HFF-Myc (cell line): ENCODE measurements at regions not wholly inside any gene's neighbourhood (a gene's known extent, or its start where the extent isn't known, plus 50 kb on each side); places are given as distances from the start of the nearest gene placed in this dataset.

Source experiments
- DNase-seq: peaks from one replicate; pipeline ENCODE4 v3.0.0-alpha.2; 2011; ENCODE audit warnings: low read depth; ENCODE audit errors: extremely low read depth
- H3K4me3 ChIP-seq: replicated peaks from 2 replicates; pipeline ENCODE4 v1.5.1; 2011; ENCODE audit warnings: low read depth, mild to moderate bottlenecking, control low read depth, low read length
- CTCF ChIP-seq: IDR thresholded peaks from 2 replicates; pipeline ENCODE4 v1.5.1; 2012; ENCODE audit warnings: mild to moderate bottlenecking, low read depth, low read length, control low read depth; ENCODE audit errors: missing control alignments

DNA sequence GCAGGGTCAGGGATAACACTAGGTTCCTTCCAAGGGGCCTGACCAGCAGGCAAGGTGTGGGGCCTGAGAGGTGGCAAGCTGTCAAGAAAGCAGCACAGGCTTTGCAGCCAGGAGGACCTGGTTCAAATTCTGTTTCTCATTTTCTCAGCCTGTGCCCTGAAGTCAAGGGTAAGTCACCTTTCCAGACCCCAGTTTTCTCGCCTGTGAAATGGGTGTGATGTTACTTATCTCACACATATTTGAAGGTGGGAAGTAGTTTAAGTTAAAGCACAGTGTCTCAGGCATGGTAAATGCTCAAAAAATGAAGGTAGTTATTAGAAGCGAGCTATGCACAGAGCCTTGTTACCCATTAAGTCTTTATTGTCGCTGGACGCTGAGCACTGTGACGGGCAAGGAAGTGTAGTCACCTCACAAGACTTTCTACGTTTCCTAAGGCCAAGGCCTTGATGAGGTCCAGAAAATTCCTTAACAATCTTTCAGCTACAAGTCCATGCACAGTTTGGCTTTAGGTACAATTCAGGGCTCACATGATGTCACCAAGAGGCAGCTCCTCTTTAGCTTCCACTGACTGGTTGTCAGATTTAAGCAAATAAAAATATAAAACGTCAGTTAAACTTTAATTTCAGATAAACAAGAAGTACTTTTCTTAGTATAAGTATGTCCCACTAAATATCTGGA, 522.6 kb upstream of the PROK2 start:
- TF ChIP-seq CTCF: no peak
- no peak for DNase-seq
- H3K4me3 ChIP-seq: no peak overlapping the region

DNA sequence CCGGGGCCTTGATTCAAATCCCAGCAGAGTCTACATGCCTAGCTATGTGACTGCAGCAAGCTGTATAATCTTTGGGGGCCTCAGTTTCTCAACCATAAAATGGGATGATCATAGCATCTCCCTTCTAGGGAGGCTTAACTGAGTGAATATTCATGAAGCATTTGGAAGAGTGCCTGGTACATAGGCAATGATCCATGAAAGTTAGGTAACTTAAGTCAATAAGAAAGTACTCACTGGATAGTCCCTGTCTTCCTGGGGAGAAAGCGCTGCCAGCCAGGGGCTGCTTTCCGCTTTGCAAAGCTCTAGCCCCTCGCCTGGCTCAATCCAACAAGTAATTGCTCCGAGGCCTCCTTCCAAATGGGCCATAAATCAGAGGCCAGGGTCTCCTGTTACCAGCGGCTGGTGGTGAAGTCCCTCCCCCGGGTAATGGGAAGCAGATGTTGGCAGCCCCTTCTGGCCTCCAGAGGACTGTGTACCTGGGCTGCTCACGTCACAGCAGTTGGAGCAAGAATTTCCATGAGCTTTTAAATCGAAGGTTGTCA, 521.9 kb upstream of the PROK2 start:
- no peak overlapping the region for H3K4me3 ChIP-seq
- no peak for TF ChIP-seq CTCF
- DNase-seq: peak; percentile 62

DNA sequence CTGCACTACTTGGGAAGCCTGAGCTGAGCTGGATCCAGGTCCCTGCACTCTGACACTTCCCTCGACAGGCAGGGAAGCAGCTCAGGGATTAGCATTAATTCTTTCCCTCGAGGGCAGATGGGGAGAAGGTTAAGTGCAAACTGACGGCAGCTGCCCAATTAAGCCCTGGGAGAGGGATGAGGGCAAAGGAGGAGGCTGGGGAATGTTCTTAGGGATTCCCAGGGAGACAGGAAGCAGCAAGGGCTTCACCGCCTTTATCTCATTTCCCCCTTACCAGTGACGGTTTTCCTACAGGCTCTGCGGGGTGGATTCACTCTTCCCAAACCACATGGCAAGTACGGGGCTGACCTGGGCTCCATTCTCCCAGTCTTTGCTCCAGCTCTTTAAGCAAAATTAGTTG, 519.0 kb upstream of the PROK2 start:
- no peak for DNase-seq
- no peak for TF ChIP-seq CTCF
- H3K4me3 ChIP-seq: no peak overlapping the region

DNA sequence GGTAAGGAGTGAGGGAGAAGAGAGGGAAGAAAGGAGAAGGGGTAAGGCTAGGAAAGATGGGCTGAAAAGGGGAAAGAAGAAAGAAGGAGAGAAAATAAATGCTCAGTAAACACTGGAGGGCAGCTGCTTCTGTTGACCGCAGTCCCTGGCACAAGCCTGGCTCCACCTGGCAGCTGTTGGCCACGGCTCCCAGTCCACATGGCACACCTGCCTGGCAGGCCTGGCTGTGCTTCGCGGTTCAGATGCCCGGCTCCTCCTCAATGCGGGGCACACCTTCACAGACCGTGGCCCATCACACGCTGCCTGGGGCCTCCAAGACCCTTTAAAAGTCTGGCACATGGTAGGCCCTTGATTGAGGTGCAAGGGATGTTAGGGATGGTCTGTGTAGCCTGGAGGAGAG, 516.8 kb upstream of the PROK2 start:
- DNase-seq: no peak
- no peak for TF ChIP-seq CTCF
- no peak overlapping the region for H3K4me3 ChIP-seq

DNA sequence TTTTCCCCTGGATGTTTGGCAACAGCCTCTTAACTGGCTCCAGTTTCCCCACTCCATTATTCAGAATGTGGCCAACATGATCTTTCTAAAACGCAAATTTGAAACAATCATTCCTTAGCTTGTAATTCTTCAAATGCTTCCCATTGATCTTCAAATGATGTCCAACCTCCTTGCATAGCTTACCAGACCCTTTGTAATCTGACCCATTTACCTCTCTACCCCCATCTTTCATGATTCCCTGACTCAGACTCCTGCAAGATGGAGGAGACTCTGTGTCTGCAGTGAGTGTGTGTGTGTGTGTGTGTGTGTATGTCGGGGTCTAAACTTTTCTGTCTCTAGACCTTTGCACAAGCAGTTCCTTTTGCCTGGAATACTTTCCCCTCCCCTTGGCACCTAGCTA, 515.7 kb upstream of the PROK2 start:
- TF ChIP-seq CTCF: no peak
- H3K4me3 ChIP-seq: no peak overlapping the region
- DNase-seq: no peak

DNA sequence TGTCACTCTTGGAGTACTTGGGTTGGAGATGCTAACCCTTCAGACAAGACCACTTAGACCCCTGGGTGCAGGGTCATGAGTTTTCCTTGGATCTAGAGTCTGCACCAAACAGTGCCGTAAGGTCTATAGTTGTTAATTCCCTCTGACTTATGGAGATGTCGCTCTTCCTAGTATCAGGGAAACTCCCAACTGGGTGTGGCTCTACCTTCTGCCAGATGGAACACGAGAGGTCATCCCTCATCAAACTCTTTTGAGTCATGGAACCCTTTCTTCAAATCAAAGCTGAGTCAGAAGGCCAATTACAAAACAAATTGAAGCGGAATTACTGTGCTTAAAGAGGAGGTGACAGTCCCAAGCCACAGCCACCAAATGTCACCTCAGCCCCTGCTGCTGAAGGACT, 514.9 kb upstream of the PROK2 start:
- no peak for DNase-seq
- TF ChIP-seq CTCF: no peak

More for the DNA sequence above, 514.9 kb upstream of the PROK2 start:
- no peak overlapping the region for H3K4me3 ChIP-seq
